ENCODE measurements at regions not wholly inside any gene's neighbourhood (a gene's known extent, or its start where the extent isn't known, plus 50 kb on each side); places are given as distances from the start of the nearest gene placed in this dataset.

DNA sequence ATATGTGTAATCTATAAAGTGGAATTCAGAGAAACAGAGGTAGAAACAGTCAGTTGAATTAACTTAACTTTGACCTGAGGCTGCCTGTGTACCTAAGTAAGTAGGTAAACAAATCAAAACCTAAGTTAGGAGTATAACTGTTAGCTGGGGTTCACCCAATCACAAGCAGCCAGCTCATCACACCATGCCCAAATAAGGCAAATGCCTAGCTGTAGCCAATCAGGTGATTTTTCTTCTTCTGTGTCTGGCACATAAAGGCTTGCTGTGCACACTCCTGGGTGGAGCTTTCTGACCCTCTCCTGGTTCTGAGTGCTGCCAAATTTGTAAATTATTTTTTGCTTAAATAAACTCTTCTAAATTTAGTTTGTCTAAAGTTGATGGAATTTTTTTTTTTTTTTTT is 54.7 kb upstream of the TRIM39 start:
- no peak for DNase-seq (ENCODE audit: low read depth)

DNA sequence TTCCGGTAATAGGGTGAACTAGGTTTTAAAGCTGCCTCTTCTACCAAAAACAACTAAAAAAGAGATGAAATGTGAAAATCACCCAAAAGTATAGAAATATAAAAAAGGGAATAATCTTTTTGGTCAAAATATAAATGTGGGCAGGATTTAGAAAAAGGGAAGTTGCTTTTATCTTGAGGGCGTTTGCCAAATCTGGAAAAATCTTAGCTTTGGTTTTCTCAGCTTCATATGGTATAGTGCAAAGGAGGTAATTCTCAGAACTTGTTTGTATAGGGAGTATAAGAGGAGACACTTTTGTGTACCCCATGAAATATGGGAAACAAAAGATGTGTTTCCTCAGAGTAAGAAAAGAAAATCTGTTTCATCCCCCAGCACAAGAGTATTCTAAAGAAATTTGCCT is 54.2 kb upstream of the TRIM26 start:
- DNase-seq (ENCODE audit: low read depth): no peak

DNA sequence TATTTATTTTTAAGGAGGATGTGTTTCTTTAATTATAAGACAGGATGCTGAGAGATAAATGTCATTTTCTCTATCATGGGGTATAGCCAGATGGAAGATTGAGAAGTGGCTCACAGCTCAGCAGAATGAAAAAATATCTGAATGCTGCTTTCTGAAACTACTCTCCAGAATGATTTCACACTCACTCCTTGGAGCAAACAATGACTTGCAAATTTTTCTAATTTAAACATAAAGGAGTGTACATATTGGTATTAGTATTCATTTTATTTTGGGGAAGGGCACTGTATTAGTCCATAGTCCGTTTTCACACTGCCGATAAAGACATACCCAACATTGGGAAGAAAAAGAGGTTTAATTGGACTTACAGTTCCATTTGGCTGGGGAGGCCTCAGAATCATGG is 52.4 kb upstream of the TRIM26 start:
- no peak for DNase-seq (ENCODE audit: low read depth)

DNA sequence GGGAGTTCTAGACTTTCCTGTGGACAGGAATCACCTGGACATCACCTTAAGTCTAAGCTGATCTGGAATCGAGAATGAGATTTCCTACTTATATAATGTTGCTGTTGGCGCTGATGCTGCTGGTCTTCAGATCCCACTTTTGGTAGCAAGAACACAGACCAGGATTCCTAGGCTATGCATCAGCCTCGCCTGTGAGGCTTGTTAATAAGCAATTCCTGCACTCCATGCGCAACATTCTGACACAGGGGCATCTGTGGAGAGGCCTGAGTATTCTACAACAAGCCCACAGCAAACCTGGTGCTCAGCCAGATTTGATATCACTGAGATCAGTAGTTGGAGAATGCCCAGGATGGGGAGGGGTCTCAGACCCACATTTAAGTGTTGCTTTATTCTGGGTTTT is 52.0 kb upstream of the TRIM26 start:
- no peak for DNase-seq (ENCODE audit: low read depth)

DNA sequence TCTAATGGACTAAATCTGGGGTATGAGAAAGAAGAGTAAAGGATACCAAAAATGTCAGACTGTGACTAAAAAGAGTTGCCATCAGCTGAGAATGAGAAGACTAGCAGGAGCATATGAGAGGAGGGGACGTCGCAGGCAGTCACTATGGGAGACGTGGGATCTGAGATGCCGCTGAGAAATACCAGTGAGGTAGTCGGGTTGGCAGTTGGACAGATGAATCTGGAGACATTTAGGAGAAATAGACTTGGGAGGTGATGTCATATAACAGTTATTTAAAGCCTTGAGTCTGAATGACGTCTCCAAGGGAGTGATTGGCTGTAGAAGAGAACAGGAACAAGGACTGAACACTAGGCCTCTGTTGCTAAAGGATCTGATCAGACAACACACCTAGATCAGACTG is 51.5 kb upstream of the TRIM26 start:
- DNase-seq (ENCODE audit: low read depth): peak; percentile 30

DNA sequence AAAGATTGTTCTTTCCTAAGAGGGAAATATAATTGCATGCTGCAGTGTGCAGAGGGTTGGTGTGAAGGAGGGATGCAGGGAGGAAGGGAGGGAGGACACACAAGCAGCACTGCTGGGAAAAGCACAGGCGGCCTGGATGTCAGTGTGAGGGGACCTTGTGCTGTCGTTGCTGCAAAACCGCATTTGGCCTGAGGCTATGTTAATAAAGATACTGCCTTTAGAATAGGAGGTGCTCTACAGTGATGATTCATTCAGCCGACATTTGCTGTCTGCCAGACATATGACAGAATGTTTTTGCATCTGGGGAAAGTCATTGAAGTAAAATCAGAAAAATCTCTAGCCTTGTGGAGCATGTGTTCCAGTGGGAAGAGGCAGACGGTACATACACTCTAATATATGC is 50.5 kb upstream of the TRIM26 start:
- DNase-seq (ENCODE audit: low read depth): peak; percentile 54

Measured in GM04503 (cell line).